ENCODE measurements at regions not wholly inside any gene's neighbourhood (a gene's known extent, or its start where the extent isn't known, plus 50 kb on each side); places are given as distances from the start of the nearest gene placed in this dataset.

DNA sequence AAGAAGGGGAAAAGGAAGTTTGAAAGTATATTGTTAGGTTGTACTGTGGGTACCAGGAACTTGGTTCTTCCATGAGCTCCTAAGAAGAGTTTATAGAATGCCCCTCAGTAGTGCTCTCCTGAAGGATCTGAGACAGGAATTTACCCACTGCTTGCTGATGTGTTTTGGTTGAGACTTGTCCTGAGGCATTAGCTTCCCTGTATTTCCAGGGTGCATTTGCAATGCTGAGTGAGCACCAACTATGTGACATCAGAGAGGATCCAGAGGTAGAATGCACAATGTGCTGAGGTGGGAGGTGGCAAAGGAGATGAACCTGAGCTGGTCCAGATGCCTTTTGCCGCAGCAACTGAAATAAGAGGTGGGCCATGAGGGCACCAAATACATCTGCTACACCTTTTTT is 64.3 kb upstream of the LRRC3B start:
- TF ChIP-seq, protein P1, sequence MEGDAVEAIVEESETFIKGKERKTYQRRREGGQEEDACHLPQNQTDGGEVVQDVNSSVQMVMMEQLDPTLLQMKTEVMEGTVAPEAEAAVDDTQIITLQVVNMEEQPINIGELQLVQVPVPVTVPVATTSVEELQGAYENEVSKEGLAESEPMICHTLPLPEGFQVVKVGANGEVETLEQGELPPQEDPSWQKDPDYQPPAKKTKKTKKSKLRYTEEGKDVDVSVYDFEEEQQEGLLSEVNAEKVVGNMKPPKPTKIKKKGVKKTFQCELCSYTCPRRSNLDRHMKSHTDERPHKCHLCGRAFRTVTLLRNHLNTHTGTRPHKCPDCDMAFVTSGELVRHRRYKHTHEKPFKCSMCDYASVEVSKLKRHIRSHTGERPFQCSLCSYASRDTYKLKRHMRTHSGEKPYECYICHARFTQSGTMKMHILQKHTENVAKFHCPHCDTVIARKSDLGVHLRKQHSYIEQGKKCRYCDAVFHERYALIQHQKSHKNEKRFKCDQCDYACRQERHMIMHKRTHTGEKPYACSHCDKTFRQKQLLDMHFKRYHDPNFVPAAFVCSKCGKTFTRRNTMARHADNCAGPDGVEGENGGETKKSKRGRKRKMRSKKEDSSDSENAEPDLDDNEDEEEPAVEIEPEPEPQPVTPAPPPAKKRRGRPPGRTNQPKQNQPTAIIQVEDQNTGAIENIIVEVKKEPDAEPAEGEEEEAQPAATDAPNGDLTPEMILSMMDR (IDR thresholded peaks at IDR 0.05; ENCODE audit: insufficient read depth, low read length, missing control alignments) = no peak
- ChIA-PET POLR2A (no interaction called here), CTCF (no interaction called here)

DNA sequence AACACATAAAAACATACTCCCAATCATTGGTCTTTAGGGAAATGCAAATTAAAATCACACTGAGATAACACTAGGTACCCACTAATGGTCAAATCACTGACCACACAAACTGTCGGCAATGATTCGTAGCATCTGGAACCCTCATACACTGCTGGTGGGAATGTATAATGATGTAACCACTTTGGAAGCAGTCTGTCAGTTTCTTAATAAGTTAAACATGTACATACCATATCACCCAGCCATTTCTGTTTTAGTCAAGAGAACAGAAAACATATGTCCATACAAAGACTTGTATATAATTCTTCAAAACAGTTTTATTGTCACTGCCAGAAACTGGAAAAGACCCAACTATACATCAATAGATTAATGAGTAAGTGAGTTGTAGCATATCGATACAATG is 63.3 kb upstream of the LRRC3B start:
- DNase-seq (ENCODE audit: low read depth, low spot score) = no peak
- POLR2A ChIA-PET = no interaction called here
- CTCF ChIA-PET = no interaction called here
- TF ChIP-seq, protein P1 (IDR thresholded peaks at IDR 0.05; ENCODE audit: insufficient read depth, low read length, missing control alignments) = no peak
- H3K4me3 ChIP-seq (ENCODE audit: low read depth, low read length) = no peak overlapping the region

More for the DNA sequence above, 64.3 kb upstream of the LRRC3B start:
- H3K4me3 ChIP-seq (ENCODE audit: low read depth, low read length) = no peak overlapping the region
- DNase-seq (ENCODE audit: low read depth, low spot score) = no peak

DNA sequence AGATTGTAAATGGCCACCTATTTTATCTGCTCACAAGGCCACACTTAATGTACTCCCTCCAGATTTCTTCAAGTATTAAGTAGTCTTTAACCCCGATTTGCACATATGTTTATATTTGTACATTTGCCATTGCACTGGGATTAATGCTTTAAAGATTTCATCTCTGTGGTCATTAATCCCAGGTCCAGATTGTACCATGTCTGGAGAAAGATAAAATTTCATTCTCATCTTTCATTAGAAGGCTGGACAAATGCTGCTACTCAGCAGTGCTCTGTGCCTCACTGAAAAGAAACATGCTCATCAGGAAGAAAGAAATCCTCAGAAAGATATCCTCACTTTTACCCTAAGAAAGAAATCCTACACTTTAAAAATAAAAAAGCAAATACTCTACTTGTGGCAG is 62.5 kb upstream of the LRRC3B start:
- POLR2A ChIA-PET = no interaction called here
- CTCF ChIA-PET = no interaction called here
- DNase-seq (ENCODE audit: low read depth, low spot score) = no peak
- TF ChIP-seq, protein P1 (IDR thresholded peaks at IDR 0.05; ENCODE audit: insufficient read depth, low read length, missing control alignments) = no peak
- H3K4me3 ChIP-seq (ENCODE audit: low read depth, low read length) = no peak overlapping the region

DNA sequence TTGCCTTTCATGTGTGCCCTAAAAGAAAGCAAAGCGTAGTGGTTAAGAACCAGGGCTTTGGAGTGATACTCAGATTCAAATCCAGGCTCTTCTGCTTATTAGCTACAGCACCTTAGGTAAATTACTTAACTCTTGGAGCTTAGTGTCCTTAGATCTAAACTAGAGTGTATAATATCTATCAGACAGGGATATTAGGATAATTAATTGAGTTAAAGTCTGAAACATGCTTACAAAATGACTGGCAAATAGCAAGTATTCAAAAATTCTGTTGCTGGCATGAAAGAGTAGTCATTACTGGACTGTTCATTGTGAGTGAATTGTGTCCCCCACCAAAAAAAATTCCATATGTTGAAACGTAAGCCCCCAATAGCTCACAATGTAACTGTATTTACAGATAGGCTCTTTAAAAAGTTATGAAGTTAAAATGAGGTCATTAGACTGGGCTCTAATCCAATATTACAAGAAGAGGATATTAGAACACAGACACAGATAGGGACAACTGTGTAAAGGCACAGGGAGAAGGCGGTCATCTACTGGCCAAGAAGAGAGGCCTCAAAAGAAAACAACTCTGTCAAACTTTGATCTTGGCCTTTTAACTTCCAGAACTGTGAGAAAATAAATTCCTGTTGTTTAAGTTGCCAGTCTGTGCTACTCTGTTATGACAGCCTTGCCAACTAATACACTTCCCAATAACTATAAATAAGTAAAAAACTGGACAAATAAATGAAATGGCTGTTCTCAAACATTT is 60.4 kb upstream of the LRRC3B start:
- ChIA-PET CTCF (no interaction called here), POLR2A (no interaction called here)
- no peak for DNase-seq (ENCODE audit: low read depth, low spot score)
- no peak overlapping the region for H3K4me3 ChIP-seq (ENCODE audit: low read depth, low read length)
- TF ChIP-seq, protein P1 (IDR thresholded peaks at IDR 0.05; ENCODE audit: insufficient read depth, low read length, missing control alignments) = no peak
